Body of pancreas (tissue), 4 donors: ENCODE measurements at regions not wholly inside any gene's neighbourhood (a gene's known extent, or its start where the extent isn't known, plus 50 kb on each side); places are given as distances from the start of the nearest gene placed in this dataset.

ENCODE experiments used
- ATAC-seq: fragments of 150-250 bp; one replicate; pipeline ENCODE4 v1.9.1; 2016
- DNase-seq, 4 donors: peaks; one replicate each; pipeline ENCODE4 v3.0.0-alpha.2; 2019
- H3K27ac ChIP-seq, 4 donors: fragments of 200-600 bp; sonication (generic); 1 replicate in 3 of 4; 2 replicates in 1 of 4; pipeline versions ENCODE4 v1.5.1 to v1.6.1; 2016 to 2019; ENCODE audit warnings: mild to moderate bottlenecking in 1 of 4, mixed read lengths in 1 of 4, moderate library complexity in 1 of 4
- H3K27me3 ChIP-seq, 2 donors: fragments of 200-600 bp; sonication (generic); one replicate each; pipeline ENCODE4 v1.6.0; 2016; ENCODE audit warnings: mild to moderate bottlenecking in 1 of 2
- H3K36me3 ChIP-seq, 2 donors: fragments of 200-600 bp; sonication (generic); replicated peaks in 1 of 2; 2 replicates each; pipeline ENCODE4 v1.5.1; 2016; ENCODE audit warnings: low read depth in 2 of 2; ENCODE audit not compliant: insufficient read depth in 1 of 2
- H3K4me1 ChIP-seq: fragments of 200-600 bp; sonication (generic); one replicate; pipeline ENCODE4 v1.6.0; 2016
- H3K4me3 ChIP-seq, 2 donors: fragments of 200-600 bp; sonication (generic); 1 replicate in 1 of 2; 2 replicates in 1 of 2; pipeline ENCODE4 v1.5.1; 2016 to 2019
- H3K9me3 ChIP-seq, 3 donors: fragments of 200-600 bp; sonication (generic); 1 replicate in 2 of 3; 2 replicates in 1 of 3; pipeline ENCODE4 v1.5.1; 2016
- CTCF ChIP-seq, 7 experiments: fragments of 450-650 bp in 4 of 7; fragments of 200-600 bp in 3 of 7; sonication (generic) in 3 of 7; IDR thresholded peaks; one replicate each; pipeline ENCODE4 v1.5.1; 2016 to 2019; ENCODE audit warnings: antibody characterized with exemption in 7 of 7
- POLR2A ChIP-seq, 3 donors: fragments of 450-650 bp; IDR thresholded peaks; one replicate each; pipeline ENCODE4 v1.6.1; 2016; ENCODE audit warnings: antibody characterized with exemption in 3 of 3, mild to moderate bottlenecking in 2 of 3
- WGBS, 2 donors: methylation state at CpG; one replicate each; pipeline ENCODE4 v1.1.5; 2017; 5-methylcytosine and 5-hydroxymethylcytosine counted together
- intact Hi-C: fragments of 100-400 bp; cut with DNase I; formaldehyde crosslinking; loops from one replicate; pipeline ENCODE4 v1.15.1; 2023

GRCh38 chr5:96318569-96319110 is 114.4 kb downstream of the PCSK1 start:
- Histone ChIP-seq H3K36me3 (no peaks in the 10 kb centered on the region), H3K4me3 (no peak overlapping the region), H3K27ac (no peak overlapping the region), H3K27me3 (no peaks in the 10 kb centered on the region), H3K4me1 (no peaks in the 10 kb centered on the region), H3K9me3 (no peaks in the 10 kb centered on the region)
- TF ChIP-seq POLR2A (IDR thresholded peaks at IDR 0.05) (no peak), CTCF (IDR thresholded peaks at IDR 0.05) (no peak)
- WGBS, 2 donors, result 82 to 90% methylated on average over 1 of the region's 1 CpG
- intact Hi-C loops, result no loop called here
- DNase-seq, result no peak
- no peak for ATAC-seq

- 85 to 87% methylated on average over 3 of the region's 3 CpGs for WGBS, 2 donors
- DNase-seq (no peak), ATAC-seq (no peak)
- Histone ChIP-seq H3K27me3 (no peaks in the 10 kb centered on the region), H3K4me3 (no peak overlapping the region), H3K9me3 (no peaks in the 10 kb centered on the region), H3K27ac (no peak overlapping the region), H3K4me1 (no peaks in the 10 kb centered on the region), H3K36me3 (no peaks in the 10 kb centered on the region)
- TF ChIP-seq POLR2A (IDR thresholded peaks at IDR 0.05), result no peak
- no peak for TF ChIP-seq CTCF (IDR thresholded peaks at IDR 0.05)
- intact Hi-C loops, result no loop called here
Measured at GRCh38 chr5:96317945-96318344, 115.1 kb downstream of the PCSK1 start.

DNA sequence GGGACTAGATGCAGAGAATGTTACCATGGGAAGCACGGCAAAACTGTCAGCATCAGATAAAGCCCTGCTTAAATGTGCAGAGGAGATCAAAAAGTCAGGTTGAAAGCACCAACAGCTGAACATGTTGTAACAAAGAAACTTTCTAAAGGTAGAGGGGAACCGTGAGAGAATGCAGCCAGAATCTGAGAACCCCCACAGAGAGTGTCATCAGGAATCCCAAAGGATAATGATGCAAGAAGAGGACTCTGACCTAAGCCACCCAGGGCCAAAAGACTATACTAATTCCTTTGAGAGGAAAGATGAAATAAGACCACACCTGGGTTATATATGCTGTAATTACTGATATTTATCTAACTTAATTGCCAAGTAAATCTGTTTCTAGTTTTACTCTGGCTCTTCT is 116.6 kb downstream of the PCSK1 start:
- intact Hi-C loops, result no loop called here
- Histone ChIP-seq H3K27ac (no peak overlapping the region), H3K36me3 (no peaks in the 10 kb centered on the region), H3K4me1 (no peaks in the 10 kb centered on the region), H3K9me3 (no peaks in the 10 kb centered on the region), H3K4me3 (no peak overlapping the region), H3K27me3 (no peaks in the 10 kb centered on the region)
- no peak for TF ChIP-seq POLR2A (IDR thresholded peaks at IDR 0.05)
- TF ChIP-seq CTCF (IDR thresholded peaks at IDR 0.05), result no peak
- ATAC-seq (no peak), DNase-seq (no peak)
- 87 to 96% methylated on average over 2 of the region's 2 CpGs for WGBS, 2 donors

DNA sequence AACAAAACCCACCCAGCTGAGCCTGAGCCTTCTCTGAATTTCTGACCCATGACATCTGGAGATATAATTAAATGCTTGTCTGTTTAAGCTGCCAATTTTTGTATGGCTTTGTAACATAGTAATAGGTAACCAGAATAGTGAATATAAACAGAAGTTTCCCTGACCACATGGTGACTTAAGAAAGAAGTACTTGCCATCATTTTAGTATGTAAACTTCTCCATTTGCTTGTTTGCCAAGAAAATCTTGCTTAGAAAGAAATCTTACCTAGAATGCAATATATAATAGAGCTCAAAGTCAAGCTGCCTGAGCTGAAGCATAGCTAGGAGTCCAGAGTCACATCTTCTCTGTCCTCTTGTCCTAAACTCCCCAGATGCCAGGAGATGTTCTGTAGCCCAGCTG is 117.0 kb downstream of the PCSK1 start:
- H3K9me3 ChIP-seq, result no peaks in the 10 kb centered on the region
- no peaks in the 10 kb centered on the region for H3K27me3 ChIP-seq
- DNase-seq, result no peak
- TF ChIP-seq POLR2A (IDR thresholded peaks at IDR 0.05), result no peak
- ATAC-seq, result no peak
- no peaks in the 10 kb centered on the region for H3K36me3 ChIP-seq
- no peak overlapping the region for H3K4me3 ChIP-seq
- H3K27ac ChIP-seq, result no peak overlapping the region
- H3K4me1 ChIP-seq, result no peaks in the 10 kb centered on the region
- intact Hi-C loops, result no loop called here

DNA sequence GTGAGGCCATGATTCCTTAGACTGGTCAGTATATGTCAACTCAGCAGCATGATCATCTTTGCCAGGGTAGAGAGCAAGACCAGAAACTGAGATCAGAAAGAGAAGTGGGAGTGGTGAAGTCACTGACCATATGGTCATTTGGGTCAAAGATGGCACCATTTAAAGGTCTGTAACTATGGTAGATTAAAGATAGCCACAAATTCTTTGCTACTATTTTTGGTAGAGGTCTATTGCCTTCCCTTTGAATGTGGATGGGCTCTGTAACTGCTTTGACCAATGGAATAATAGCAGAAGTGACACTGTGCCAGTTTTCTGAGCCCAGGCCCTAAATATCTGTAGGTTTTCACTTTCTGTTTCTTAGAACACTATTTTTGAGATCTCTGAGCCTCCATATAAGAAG is 117.6 kb downstream of the PCSK1 start:
- H3K4me3 ChIP-seq, result no peak overlapping the region
- H3K36me3 ChIP-seq, result no peaks in the 10 kb centered on the region
- no peak for TF ChIP-seq POLR2A (IDR thresholded peaks at IDR 0.05)
- no peak for TF ChIP-seq CTCF (IDR thresholded peaks at IDR 0.05)
- intact Hi-C loops, result no loop called here
- DNase-seq (no peak), ATAC-seq (no peak)
- H3K9me3 ChIP-seq, result no peaks in the 10 kb centered on the region
- no peaks in the 10 kb centered on the region for H3K27me3 ChIP-seq
- no peak overlapping the region for H3K27ac ChIP-seq
- H3K4me1 ChIP-seq, result no peaks in the 10 kb centered on the region
